Loucy (cell line): ENCODE measurements at regions not wholly inside any gene's neighbourhood (a gene's known extent, or its start where the extent isn't known, plus 50 kb on each side); places are given as distances from the start of the nearest gene placed in this dataset.

Experiments used
- EZH2phosphoT487 ChIP-seq: fragments of 200-600 bp; IDR thresholded peaks from 2 replicates; pipeline ENCODE4 v1.6.1; 2018; ENCODE audit warnings: antibody characterized with exemption, mild to moderate bottlenecking, moderate library complexity, borderline replicate concordance
- TF ChIP-seq, protein P1 (sequence below): fragments of 200-600 bp; sonication (generic); conservative IDR thresholded peaks from 2 replicates; pipeline ENCODE4 v1.5.1; 2014; ENCODE audit warnings: mild to moderate bottlenecking, antibody characterized with exemption, low read length

GRCh38 chr2:144230448-144231085 lies 289.4 kb downstream of the ZEB2 start:
- TF ChIP-seq, protein P1, sequence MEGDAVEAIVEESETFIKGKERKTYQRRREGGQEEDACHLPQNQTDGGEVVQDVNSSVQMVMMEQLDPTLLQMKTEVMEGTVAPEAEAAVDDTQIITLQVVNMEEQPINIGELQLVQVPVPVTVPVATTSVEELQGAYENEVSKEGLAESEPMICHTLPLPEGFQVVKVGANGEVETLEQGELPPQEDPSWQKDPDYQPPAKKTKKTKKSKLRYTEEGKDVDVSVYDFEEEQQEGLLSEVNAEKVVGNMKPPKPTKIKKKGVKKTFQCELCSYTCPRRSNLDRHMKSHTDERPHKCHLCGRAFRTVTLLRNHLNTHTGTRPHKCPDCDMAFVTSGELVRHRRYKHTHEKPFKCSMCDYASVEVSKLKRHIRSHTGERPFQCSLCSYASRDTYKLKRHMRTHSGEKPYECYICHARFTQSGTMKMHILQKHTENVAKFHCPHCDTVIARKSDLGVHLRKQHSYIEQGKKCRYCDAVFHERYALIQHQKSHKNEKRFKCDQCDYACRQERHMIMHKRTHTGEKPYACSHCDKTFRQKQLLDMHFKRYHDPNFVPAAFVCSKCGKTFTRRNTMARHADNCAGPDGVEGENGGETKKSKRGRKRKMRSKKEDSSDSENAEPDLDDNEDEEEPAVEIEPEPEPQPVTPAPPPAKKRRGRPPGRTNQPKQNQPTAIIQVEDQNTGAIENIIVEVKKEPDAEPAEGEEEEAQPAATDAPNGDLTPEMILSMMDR: no peak
- no peak for TF ChIP-seq EZH2phosphoT487
